Caco-2 (cell line): ENCODE measurements at regions not wholly inside any gene's neighbourhood (a gene's known extent, or its start where the extent isn't known, plus 50 kb on each side); places are given as distances from the start of the nearest gene placed in this dataset.

Experiments used
- BruUV-seq: library from RNA; stranded (reverse); fragments of 400-500 nt; replicated peaks from 2 replicates; lab custom pipeline; 2021; lab: Mats Ljungman, UMichigan
- CTCF ChIA-PET: fragments of 300-600 bp; sonication (Branson Sonifier 250); formaldehyde crosslinking; loops from one replicate; lab custom pipeline; 2022; ENCODE audit warnings: antibody characterized with exemption; lab: Charles Lee
- POLR2A ChIA-PET: fragments of 300-600 bp; sonication (Branson Sonifier 250); formaldehyde crosslinking; loops from one replicate; lab custom pipeline; 2022; ENCODE audit warnings: antibody characterized with exemption; lab: Charles Lee
- DNase-seq, 2 experiments: peaks; one replicate each; pipeline versions ENCODE4 v3.0.0 to v3.0.0-alpha.2; 2020 to 2022
- H3K27me3 ChIP-seq: replicated peaks from 2 replicates; pipeline ENCODE4 v1.6.0; 2011; ENCODE audit warnings: low read length; ENCODE audit not compliant: control insufficient read depth, insufficient read depth
- H3K36me3 ChIP-seq: 2 replicates; pipeline ENCODE4 v1.5.1; 2011; ENCODE audit warnings: low read length; ENCODE audit not compliant: control insufficient read depth, insufficient read depth
- H3K4me1 ChIP-seq: fragments of 250-450 bp; sonication (Bioruptor Pico); 2 replicates; pipeline ENCODE4 v1.5.1; 2020; ENCODE audit warnings: mild to moderate bottlenecking
- H3K4me3 ChIP-seq: 2 replicates; pipeline ENCODE4 v1.5.1; 2011; ENCODE audit warnings: low read depth, mild to moderate bottlenecking, control low read depth, low read length
- H3K9me3 ChIP-seq: fragments of 250-450 bp; sonication (Bioruptor Pico); 2 replicates; pipeline ENCODE4 v1.5.1; 2020; ENCODE audit warnings: mild to moderate bottlenecking, moderate library complexity
- H3K27ac Mint-ChIP-seq: one replicate; pipeline ENCODE4 v1.8.0; 2022; ENCODE audit warnings: mixed read lengths; ENCODE audit not compliant: unreplicated experiment
- H3K27me3 Mint-ChIP-seq: one replicate; pipeline ENCODE4 v1.8.0; 2022; ENCODE audit warnings: mixed read lengths; ENCODE audit not compliant: insufficient read depth, unreplicated experiment
- H3K36me3 Mint-ChIP-seq: one replicate; pipeline ENCODE4 v1.8.0; 2022; ENCODE audit warnings: mild to moderate bottlenecking, mixed read lengths; ENCODE audit not compliant: insufficient read depth, unreplicated experiment
- H3K4me1 Mint-ChIP-seq: one replicate; pipeline ENCODE4 v1.8.0; 2022; ENCODE audit warnings: low read depth, mixed read lengths; ENCODE audit not compliant: unreplicated experiment
- H3K4me3 Mint-ChIP-seq: one replicate; pipeline ENCODE4 v1.8.0; 2022; ENCODE audit warnings: mild to moderate bottlenecking, moderate library complexity, mixed read lengths; ENCODE audit not compliant: unreplicated experiment
- H3K9me3 Mint-ChIP-seq: one replicate; pipeline ENCODE4 v1.8.0; 2022; ENCODE audit warnings: mixed read lengths; ENCODE audit not compliant: unreplicated experiment
- intact Hi-C: fragments of 100-400 bp; cut with micrococcal nuclease; formaldehyde crosslinking; loops from one replicate; pipeline ENCODE4 v1.10.0; 2022; ENCODE audit not compliant: unreplicated experiment
- TF ChIP-seq, protein P1 (sequence below), 2 experiments: fragments of 200-600 bp in 1 of 2; IDR thresholded peaks; 1 replicate in 1 of 2; 2 replicates in 1 of 2; pipeline versions ENCODE4 v1.5.1 to v1.8.0; 2011 to 2022; ENCODE audit warnings: antibody characterized with exemption in 1 of 2, control low read depth in 1 of 2, inconsistent platforms in 1 of 2, low read depth in 1 of 2, low read length in 1 of 2, mild to moderate bottlenecking in 1 of 2, moderate library complexity in 1 of 2; ENCODE audit not compliant: insufficient read depth in 1 of 2, severe bottlenecking in 1 of 2, unreplicated experiment in 1 of 2

DNA sequence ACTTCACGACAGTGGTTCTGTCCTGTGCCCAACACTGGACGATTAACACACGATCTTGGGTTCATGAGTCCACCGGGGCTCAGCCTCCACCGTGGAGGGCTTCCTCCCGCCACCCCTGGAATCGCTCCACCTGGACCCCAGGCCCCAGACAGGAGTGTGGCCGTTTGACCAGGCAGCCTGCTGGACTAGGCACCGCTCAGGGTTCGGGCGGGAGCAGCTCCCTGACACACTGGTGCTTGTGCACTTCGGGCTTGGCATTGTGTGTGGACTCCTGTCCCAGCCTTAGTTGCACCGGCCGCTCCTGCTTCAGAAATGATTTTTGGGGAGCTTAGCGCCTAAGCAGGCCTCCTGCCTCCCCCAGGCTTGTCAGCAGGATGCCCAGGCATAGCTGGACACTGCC, 617.4 kb upstream of the SALL3 start:
- H3K27me3 Mint-ChIP-seq = peaks cover 5% of the 10 kb centered on the region
- Histone ChIP-seq H3K27me3 (no peaks in the 10 kb centered on the region), H3K4me3 (no peak overlapping the region), H3K9me3 (no peaks in the 10 kb centered on the region), H3K4me1 (no peaks in the 10 kb centered on the region), H3K36me3 (no peaks in the 10 kb centered on the region)
- DNase-seq = no peak
- BruUV-seq = no TSS peak
- no peaks in the 10 kb centered on the region for H3K9me3 Mint-ChIP-seq
- no peaks in the 10 kb centered on the region for H3K36me3 Mint-ChIP-seq
- no peak overlapping the region for H3K4me3 Mint-ChIP-seq
- CTCF ChIA-PET = no interaction called here
- intact Hi-C loops = no loop called here
- TF ChIP-seq, protein P1, sequence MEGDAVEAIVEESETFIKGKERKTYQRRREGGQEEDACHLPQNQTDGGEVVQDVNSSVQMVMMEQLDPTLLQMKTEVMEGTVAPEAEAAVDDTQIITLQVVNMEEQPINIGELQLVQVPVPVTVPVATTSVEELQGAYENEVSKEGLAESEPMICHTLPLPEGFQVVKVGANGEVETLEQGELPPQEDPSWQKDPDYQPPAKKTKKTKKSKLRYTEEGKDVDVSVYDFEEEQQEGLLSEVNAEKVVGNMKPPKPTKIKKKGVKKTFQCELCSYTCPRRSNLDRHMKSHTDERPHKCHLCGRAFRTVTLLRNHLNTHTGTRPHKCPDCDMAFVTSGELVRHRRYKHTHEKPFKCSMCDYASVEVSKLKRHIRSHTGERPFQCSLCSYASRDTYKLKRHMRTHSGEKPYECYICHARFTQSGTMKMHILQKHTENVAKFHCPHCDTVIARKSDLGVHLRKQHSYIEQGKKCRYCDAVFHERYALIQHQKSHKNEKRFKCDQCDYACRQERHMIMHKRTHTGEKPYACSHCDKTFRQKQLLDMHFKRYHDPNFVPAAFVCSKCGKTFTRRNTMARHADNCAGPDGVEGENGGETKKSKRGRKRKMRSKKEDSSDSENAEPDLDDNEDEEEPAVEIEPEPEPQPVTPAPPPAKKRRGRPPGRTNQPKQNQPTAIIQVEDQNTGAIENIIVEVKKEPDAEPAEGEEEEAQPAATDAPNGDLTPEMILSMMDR (IDR thresholded peaks at IDR 0.05; ENCODE audit: insufficient read depth in 1 of 2, low read depth in 1 of 2, low read length in 1 of 2, severe bottlenecking in 1 of 2, unreplicated experiment in 1 of 2) = no peak
- H3K27ac Mint-ChIP-seq = no peak overlapping the region
- POLR2A ChIA-PET = no interaction called here
- H3K4me1 Mint-ChIP-seq = no peaks in the 10 kb centered on the region

DNA sequence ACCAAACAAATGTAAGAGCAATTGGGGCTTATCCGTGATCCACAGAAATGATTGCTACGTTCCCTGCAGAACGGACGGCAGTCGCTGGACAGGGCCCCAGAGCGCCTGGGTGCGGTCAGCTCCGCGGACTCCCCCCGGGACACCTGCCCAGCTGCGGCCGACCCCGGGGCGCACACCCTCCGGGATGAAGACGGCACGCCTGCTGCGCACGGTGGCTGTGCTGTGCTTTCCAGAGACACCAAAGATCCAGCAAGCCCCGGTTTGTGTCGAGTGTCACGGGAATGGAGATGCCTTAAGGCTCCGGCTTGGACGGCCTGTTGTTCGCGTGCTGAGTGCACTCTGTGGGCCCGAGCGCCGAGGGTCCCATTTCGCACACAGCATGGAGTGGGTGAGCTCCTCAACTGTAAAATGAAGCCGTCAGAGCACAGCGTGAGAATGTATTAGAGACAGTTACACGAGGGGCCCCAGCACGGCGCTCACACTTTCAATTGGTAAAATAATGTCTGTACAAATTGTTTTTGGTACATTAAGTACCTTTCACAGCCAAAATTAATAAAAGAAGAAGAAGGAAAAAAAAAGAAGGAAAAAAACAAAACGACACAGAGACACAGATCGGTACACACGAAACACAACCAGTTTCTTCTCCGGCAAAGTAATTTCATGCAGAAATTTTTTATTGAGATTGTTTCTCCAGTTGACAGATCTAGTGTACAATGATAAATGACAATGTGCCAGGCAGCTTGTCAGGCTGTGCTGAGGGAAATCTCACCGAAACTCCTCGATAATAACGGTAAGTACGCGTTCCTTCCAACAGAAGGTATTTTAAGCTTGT, 615.8 kb upstream of the SALL3 start:
- H3K9me3 ChIP-seq = no peaks in the 10 kb centered on the region
- H3K27me3 Mint-ChIP-seq = peaks cover 5% of the 10 kb centered on the region
- H3K27ac Mint-ChIP-seq = no peak overlapping the region
- H3K4me3 Mint-ChIP-seq = no peak overlapping the region
- H3K4me3 ChIP-seq = no peak overlapping the region
- H3K36me3 Mint-ChIP-seq = no peaks in the 10 kb centered on the region
- intact Hi-C loops = no loop called here
- ChIA-PET POLR2A (no interaction called here), CTCF (no interaction called here)
- H3K9me3 Mint-ChIP-seq = no peaks in the 10 kb centered on the region
- H3K4me1 Mint-ChIP-seq = no peaks in the 10 kb centered on the region
- no peak for DNase-seq
- H3K4me1 ChIP-seq = no peaks in the 10 kb centered on the region
- no peaks in the 10 kb centered on the region for H3K36me3 ChIP-seq
- TF ChIP-seq, protein P1 (IDR thresholded peaks at IDR 0.05; ENCODE audit: insufficient read depth in 1 of 2, low read depth in 1 of 2, low read length in 1 of 2, severe bottlenecking in 1 of 2, unreplicated experiment in 1 of 2) = no peak
- no peaks in the 10 kb centered on the region for H3K27me3 ChIP-seq
- BruUV-seq = no TSS peak

GRCh38 chr18:78364388-78364960, 615.1 kb upstream of the SALL3 start:
- Histone ChIP-seq H3K27me3 (no peaks in the 10 kb centered on the region), H3K9me3 (no peaks in the 10 kb centered on the region), H3K4me3 (no peak overlapping the region), H3K4me1 (no peaks in the 10 kb centered on the region), H3K36me3 (no peaks in the 10 kb centered on the region)
- H3K9me3 Mint-ChIP-seq = no peaks in the 10 kb centered on the region
- ChIA-PET CTCF (no interaction called here), POLR2A (no interaction called here)
- no peak for DNase-seq
- intact Hi-C loops = no loop called here
- no TSS peak for BruUV-seq
- no peaks in the 10 kb centered on the region for H3K36me3 Mint-ChIP-seq
- TF ChIP-seq, protein P1 (IDR thresholded peaks at IDR 0.05; ENCODE audit: insufficient read depth in 1 of 2, low read depth in 1 of 2, low read length in 1 of 2, severe bottlenecking in 1 of 2, unreplicated experiment in 1 of 2) = no peak
- H3K27me3 Mint-ChIP-seq = peaks cover 5% of the 10 kb centered on the region
- H3K4me3 Mint-ChIP-seq = no peak overlapping the region
- H3K27ac Mint-ChIP-seq = no peak overlapping the region
- H3K4me1 Mint-ChIP-seq = no peaks in the 10 kb centered on the region
